Choroid plexus epithelial cell (primary cell): ENCODE measurements at regions not wholly inside any gene's neighbourhood (a gene's known extent, or its start where the extent isn't known, plus 50 kb on each side); places are given as distances from the start of the nearest gene placed in this dataset.

Experiments
- DNase-seq: peaks from one replicate; pipeline ENCODE4 v3.0.0-alpha.2; 2010; ENCODE audit warnings: low read depth
- H3K4me3 ChIP-seq: 2 replicates; pipeline ENCODE4 v1.5.1; 2011; ENCODE audit warnings: low read depth, mild to moderate bottlenecking, control low read depth, low read length, moderate library complexity
- TF ChIP-seq, protein P1 (sequence below): conservative IDR thresholded peaks from 2 replicates; pipeline ENCODE4 v1.5.1; 2011; ENCODE audit warnings: low read depth, mild to moderate bottlenecking, control low read depth, inconsistent platforms, low read length, moderate library complexity

DNA sequence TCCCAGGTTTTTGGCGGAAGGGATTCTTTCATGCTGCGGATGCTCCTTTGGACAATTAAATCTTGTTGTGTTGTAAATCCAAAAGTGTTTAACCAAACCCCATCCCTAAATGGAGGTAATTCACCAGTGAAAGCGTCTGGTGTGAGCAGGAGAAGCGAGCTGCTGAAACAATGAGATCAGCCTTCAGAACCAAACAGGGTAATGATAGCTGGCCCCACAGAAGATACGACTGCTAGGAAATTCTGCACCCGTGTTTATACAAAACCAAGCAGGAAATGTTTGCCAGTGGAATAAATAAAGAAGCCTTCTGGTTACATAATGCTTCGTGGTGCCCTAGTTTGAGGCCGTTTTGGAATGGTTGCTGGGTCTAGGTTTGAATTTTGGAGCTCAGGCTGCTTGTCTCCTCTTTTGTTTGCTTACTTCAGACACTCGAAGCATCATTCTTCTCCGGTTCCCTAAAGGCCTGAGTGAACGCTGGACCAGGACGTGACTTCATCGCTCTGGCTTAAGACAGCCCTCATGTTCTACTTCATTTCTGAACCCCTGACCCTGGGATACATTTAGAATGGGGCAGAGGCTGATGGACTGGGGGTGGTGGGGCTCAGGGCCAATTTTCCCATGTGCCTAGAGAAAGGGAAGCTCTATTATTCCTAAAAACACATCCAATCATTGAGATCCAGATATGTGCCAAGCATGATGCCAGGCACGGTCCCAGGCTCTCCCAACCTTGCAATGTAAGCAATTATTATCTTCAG lies 61.6 kb upstream of the JAG1 start:
- H3K4me3 ChIP-seq: no peak overlapping the region
- DNase-seq: no peak
- TF ChIP-seq, protein P1, sequence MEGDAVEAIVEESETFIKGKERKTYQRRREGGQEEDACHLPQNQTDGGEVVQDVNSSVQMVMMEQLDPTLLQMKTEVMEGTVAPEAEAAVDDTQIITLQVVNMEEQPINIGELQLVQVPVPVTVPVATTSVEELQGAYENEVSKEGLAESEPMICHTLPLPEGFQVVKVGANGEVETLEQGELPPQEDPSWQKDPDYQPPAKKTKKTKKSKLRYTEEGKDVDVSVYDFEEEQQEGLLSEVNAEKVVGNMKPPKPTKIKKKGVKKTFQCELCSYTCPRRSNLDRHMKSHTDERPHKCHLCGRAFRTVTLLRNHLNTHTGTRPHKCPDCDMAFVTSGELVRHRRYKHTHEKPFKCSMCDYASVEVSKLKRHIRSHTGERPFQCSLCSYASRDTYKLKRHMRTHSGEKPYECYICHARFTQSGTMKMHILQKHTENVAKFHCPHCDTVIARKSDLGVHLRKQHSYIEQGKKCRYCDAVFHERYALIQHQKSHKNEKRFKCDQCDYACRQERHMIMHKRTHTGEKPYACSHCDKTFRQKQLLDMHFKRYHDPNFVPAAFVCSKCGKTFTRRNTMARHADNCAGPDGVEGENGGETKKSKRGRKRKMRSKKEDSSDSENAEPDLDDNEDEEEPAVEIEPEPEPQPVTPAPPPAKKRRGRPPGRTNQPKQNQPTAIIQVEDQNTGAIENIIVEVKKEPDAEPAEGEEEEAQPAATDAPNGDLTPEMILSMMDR: no peak

DNA sequence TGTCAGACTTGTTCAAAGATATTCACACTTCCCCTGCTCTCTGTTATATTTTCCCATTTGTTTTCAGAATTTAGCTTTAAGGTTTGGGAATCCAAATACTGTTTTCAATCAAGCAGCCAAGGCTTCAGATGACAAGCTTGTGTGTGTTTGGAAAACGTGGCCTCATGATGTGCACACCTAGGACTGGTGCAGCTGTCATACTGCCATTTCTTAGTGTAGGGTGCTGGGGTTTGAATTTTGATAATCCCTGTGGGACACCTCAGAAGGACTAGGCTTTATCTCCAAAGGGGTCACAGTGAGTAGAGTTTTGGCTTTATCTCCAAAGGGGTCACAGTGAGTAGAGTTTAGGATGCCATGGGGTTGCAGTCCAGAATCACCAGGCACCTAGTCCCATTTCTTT lies 65.3 kb upstream of the JAG1 start:
- TF ChIP-seq, protein P1: no peak
- H3K4me3 ChIP-seq: peak overlapping the region; percentile 28
- no peak for DNase-seq

DNA sequence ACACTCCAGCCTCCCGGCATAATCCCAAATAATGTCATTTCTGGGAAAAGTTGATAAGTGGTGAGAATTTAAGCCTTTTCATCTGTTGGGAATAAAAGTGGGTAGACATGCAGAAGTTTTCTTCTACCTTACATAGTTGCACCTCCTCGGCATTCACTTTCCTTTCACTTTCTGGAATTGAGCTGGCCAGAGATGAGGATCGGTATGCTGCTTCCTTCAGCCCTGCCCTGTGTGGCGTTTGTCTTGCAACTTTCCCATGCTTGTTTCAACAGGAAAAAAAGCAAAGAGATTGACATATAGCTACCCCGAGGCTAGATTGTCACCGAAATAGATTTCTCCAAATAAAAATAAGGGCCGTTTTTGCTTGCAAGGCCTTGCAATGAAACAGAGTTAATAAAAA lies 65.8 kb upstream of the JAG1 start:
- TF ChIP-seq, protein P1: no peak
- peak overlapping the region; percentile 28 for H3K4me3 ChIP-seq

DNA sequence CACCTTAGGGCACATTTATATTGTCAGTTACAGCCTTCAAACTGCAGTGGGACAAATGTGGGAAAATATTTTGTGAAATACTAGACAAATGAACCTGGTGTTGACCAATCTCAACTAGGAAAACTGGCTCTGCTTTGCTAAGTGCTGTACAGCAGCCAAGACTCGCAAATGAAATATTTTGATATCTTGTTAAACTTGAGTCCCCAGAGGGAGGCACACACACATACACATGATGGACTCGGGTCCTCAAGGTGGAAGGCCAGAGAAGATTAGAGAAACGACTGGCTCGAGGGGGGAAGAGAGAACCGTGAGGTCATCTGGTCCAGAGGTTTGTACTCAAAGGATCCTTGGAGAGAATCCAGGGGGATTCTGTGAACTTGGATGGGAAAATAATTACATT lies 67.3 kb upstream of the JAG1 start:
- TF ChIP-seq, protein P1: no peak
- peak; percentile 56 for DNase-seq
- H3K4me3 ChIP-seq: no peak overlapping the region

More for the DNA sequence above, 65.8 kb upstream of the JAG1 start:
- DNase-seq: peak; percentile 45

DNA sequence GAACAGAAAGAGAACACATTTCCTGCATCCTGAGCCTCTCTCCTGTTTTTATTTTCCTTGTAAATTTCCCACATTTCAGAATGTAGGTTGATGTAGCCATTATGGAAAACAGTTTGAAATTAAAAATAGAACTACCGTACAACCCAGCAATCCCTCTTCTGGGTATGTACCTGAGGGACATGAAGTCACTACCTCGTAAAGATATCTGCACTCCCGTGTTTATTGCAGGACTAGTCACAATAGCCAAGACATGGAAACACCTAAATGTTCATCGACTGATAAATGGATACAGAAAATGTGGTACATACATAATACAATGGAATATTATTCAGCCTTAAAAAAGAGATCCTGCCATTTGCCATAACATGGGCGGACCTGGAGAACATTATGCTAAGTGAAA lies 72.0 kb upstream of the JAG1 start:
- DNase-seq: no peak
- no peak overlapping the region for H3K4me3 ChIP-seq
- TF ChIP-seq, protein P1: no peak

DNA sequence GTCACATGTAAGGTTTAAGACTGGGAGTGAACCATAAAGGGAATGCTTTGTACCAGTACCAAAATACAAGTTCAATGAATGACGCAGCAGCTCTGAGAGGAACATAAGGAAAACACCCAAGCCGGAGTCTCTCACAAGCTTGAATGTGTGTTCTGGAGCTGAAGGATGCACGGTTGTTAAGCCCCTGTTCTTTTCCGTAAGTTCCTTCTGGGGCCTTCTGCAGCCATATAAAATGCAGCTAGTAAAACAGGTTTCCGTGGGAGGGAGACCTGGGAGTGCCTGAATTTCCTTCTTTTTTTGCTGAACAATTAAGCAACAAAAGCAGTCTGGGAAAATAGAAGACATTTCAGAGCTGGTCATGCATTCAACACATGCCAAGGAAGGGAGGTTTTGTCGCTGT lies 73.2 kb upstream of the JAG1 start:
- DNase-seq: no peak
- TF ChIP-seq, protein P1: no peak
- no peak overlapping the region for H3K4me3 ChIP-seq

DNA sequence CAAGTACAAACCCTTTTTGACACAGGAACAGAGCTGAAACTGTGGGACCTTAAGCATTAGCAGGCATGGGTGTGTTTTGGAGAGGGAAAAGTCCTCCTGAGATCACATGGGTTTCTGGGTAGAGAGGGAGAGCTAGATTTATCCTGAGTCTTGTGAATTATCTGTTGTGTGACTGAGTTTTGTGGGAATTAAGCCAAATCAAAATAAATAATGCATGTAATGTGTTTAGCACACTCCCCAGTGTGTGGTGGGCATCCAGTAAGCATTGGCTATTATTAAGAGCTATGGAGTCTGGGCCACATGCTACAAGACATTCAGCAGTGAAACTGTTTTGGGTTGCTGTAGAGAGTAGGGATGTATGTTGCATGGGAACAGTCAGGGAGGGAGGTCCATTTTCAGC lies 75.3 kb upstream of the JAG1 start:
- TF ChIP-seq, protein P1: no peak
- no peak for DNase-seq
- no peak overlapping the region for H3K4me3 ChIP-seq
